HUDEP-2 (cell line): ENCODE measurements at regions not wholly inside any gene's neighbourhood (a gene's known extent, or its start where the extent isn't known, plus 50 kb on each side); places are given as distances from the start of the nearest gene placed in this dataset.

Source experiments
- DNase-seq, 76 experiments: peaks; one replicate each; lab custom pipeline; 2025; ENCODE audit not compliant: unreplicated experiment in 76 of 76; lab: John Stamatoyannopoulos, UW

GRCh38 chr4:123825596-123826291, 429.1 kb downstream of the SPRY1 start:
- no peak for DNase-seq

GRCh38 chr4:123826896-123827295, 430.3 kb downstream of the SPRY1 start:
- DNase-seq, result no peak

- no peak for DNase-seq
These were observed 430.9 kb downstream of the SPRY1 start for GRCh38 chr4:123827511-123827910.

GRCh38 chr4:123830930-123831329, 434.3 kb downstream of the SPRY1 start:
- no peak for DNase-seq

- no peak for DNase-seq
These were observed 435.8 kb downstream of the SPRY1 start for GRCh38 chr4:123832173-123833026.

- no peak for DNase-seq
These were observed 436.6 kb downstream of the SPRY1 start for GRCh38 chr4:123833171-123833643.

GRCh38 chr4:123835831-123836590, 439.4 kb downstream of the SPRY1 start:
- DNase-seq, result no peak

GRCh38 chr4:123836851-123837595, 440.4 kb downstream of the SPRY1 start:
- DNase-seq, result no peak

GRCh38 chr4:123838474-123838873, 441.9 kb downstream of the SPRY1 start:
- DNase-seq, result no peak

- no peak for DNase-seq
These were observed 443.6 kb downstream of the SPRY1 start for GRCh38 chr4:123840197-123840596.

- DNase-seq, result no peak
These were observed 445.0 kb downstream of the SPRY1 start for GRCh38 chr4:123841447-123842121.

GRCh38 chr4:123843137-123843536, 446.5 kb downstream of the SPRY1 start:
- DNase-seq, result no peak

- DNase-seq, result no peak
These were observed 447.8 kb downstream of the SPRY1 start for GRCh38 chr4:123844374-123844773.

- no peak for DNase-seq
These were observed 449.5 kb downstream of the SPRY1 start for GRCh38 chr4:123846092-123846491.

GRCh38 chr4:123846561-123846960, 450.0 kb downstream of the SPRY1 start:
- no peak for DNase-seq

GRCh38 chr4:123848606-123849005, 452.0 kb downstream of the SPRY1 start:
- no peak for DNase-seq

- no peak for DNase-seq
These were observed 452.9 kb downstream of the SPRY1 start for GRCh38 chr4:123849495-123849894.

- no peak for DNase-seq
These were observed 454.9 kb downstream of the SPRY1 start for GRCh38 chr4:123851521-123851920.

- DNase-seq, result no peak
These were observed 457.1 kb downstream of the SPRY1 start for GRCh38 chr4:123853651-123854050.
